Prostate gland (tissue), 2 donors: ENCODE measurements at regions not wholly inside any gene's neighbourhood (a gene's known extent, or its start where the extent isn't known, plus 50 kb on each side); places are given as distances from the start of the nearest gene placed in this dataset.

Experiments used
- POLR2A ChIP-seq: fragments of 450-650 bp; IDR thresholded peaks from one replicate; pipeline ENCODE4 v1.6.1; 2016; ENCODE audit warnings: antibody characterized with exemption, mild to moderate bottlenecking
- TF ChIP-seq, protein P1 (sequence below), 4 experiments: fragments of 200-600 bp in 2 of 4; fragments of 450-650 bp in 2 of 4; sonication (generic) in 2 of 4; IDR thresholded peaks; 1 replicate in 3 of 4; 2 replicates in 1 of 4; pipeline ENCODE4 v1.5.1; 2016 to 2019; ENCODE audit warnings: antibody characterized with exemption in 4 of 4, mild to moderate bottlenecking in 2 of 4, moderate library complexity in 2 of 4

DNA sequence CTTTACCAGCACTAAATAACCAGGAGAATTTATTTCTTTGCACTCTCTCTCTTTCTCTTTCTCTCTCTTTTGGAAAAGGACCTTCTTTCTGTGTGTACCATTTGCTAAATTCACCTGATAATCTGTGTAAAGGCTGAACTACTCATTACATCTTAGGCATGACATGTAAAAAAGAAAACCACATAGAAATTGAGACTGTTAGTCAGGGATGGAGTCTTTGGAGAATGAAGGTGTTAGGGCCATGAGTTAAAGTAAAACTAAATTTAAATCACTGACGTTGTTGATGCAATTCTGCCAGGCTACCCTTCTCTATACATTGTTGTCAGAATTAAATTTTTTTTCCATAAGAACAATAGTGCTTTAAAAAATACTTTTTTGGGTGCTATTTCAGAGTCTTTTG lies 263.3 kb downstream of the PTEN start:
- TF ChIP-seq, protein P1, sequence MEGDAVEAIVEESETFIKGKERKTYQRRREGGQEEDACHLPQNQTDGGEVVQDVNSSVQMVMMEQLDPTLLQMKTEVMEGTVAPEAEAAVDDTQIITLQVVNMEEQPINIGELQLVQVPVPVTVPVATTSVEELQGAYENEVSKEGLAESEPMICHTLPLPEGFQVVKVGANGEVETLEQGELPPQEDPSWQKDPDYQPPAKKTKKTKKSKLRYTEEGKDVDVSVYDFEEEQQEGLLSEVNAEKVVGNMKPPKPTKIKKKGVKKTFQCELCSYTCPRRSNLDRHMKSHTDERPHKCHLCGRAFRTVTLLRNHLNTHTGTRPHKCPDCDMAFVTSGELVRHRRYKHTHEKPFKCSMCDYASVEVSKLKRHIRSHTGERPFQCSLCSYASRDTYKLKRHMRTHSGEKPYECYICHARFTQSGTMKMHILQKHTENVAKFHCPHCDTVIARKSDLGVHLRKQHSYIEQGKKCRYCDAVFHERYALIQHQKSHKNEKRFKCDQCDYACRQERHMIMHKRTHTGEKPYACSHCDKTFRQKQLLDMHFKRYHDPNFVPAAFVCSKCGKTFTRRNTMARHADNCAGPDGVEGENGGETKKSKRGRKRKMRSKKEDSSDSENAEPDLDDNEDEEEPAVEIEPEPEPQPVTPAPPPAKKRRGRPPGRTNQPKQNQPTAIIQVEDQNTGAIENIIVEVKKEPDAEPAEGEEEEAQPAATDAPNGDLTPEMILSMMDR (IDR thresholded peaks at IDR 0.05): no peak
- no peak for TF ChIP-seq POLR2A
